Esophagus squamous epithelium (tissue), 4 donors: ENCODE measurements at regions not wholly inside any gene's neighbourhood (a gene's known extent, or its start where the extent isn't known, plus 50 kb on each side); places are given as distances from the start of the nearest gene placed in this dataset.

Experiments
- POLR2A ChIP-seq, 4 donors: fragments of 450-650 bp; IDR thresholded peaks; one replicate each; pipeline ENCODE4 v1.6.1; 2017; ENCODE audit warnings: antibody characterized with exemption in 4 of 4, mild to moderate bottlenecking in 4 of 4, moderate library complexity in 3 of 4
- TF ChIP-seq, protein P1 (sequence below), 6 experiments: fragments of 450-650 bp in 4 of 6; fragments of 200-600 bp in 2 of 6; sonication (generic) in 2 of 6; IDR thresholded peaks; one replicate each; pipeline ENCODE4 v1.5.1; 2016 to 2019; ENCODE audit warnings: antibody characterized with exemption in 6 of 6, mild to moderate bottlenecking in 4 of 6, moderate library complexity in 4 of 6

DNA sequence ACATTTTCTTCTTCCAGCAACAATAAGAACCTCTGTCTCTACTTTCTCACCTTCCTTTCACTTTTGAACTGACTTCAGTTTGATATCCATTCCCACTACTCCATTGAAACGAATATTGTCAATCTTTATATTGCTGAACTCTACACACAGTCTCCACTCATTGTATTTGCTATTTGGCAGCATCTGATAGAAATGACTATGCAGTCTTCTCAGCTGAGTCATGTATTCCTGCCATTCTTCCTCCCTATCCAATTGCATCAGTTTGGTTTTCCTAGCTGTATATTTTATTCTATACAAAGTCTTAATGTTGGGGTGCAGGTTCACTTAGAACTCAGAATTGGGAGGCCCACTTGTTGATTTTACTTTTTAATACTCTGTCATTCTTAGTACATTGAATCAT lies 107.5 kb upstream of the CPNE8 start:
- TF ChIP-seq, protein P1, sequence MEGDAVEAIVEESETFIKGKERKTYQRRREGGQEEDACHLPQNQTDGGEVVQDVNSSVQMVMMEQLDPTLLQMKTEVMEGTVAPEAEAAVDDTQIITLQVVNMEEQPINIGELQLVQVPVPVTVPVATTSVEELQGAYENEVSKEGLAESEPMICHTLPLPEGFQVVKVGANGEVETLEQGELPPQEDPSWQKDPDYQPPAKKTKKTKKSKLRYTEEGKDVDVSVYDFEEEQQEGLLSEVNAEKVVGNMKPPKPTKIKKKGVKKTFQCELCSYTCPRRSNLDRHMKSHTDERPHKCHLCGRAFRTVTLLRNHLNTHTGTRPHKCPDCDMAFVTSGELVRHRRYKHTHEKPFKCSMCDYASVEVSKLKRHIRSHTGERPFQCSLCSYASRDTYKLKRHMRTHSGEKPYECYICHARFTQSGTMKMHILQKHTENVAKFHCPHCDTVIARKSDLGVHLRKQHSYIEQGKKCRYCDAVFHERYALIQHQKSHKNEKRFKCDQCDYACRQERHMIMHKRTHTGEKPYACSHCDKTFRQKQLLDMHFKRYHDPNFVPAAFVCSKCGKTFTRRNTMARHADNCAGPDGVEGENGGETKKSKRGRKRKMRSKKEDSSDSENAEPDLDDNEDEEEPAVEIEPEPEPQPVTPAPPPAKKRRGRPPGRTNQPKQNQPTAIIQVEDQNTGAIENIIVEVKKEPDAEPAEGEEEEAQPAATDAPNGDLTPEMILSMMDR (IDR thresholded peaks at IDR 0.05) = no peak
- no peak for TF ChIP-seq POLR2A (IDR thresholded peaks at IDR 0.05)
